GM18951 (cell line): ENCODE measurements at regions not wholly inside any gene's neighbourhood (a gene's known extent, or its start where the extent isn't known, plus 50 kb on each side); places are given as distances from the start of the nearest gene placed in this dataset.
"Not testable (repeated sequence)": the region's sequence is repeated elsewhere in the genome, so short reads cannot be mapped to it uniquely, and the experiment has no call there.

Source experiments
- POLR2A ChIP-seq: IDR thresholded peaks from 4 replicates; pipeline ENCODE4 v1.6.1; 2011; ENCODE audit warnings: mild to moderate bottlenecking; ENCODE audit not compliant: insufficient read length, insufficient read depth; ENCODE audit errors: extremely low read depth
- in situ Hi-C: fragments of 300-500 bp; cut with MboI; formaldehyde crosslinking; loops from one replicate; pipeline ENCODE4 v1.12.0; 2022; ENCODE audit warnings: low sequenced_read_pairs, mixed read lengths, inconsistent platforms; ENCODE audit not compliant: unreplicated experiment

DNA sequence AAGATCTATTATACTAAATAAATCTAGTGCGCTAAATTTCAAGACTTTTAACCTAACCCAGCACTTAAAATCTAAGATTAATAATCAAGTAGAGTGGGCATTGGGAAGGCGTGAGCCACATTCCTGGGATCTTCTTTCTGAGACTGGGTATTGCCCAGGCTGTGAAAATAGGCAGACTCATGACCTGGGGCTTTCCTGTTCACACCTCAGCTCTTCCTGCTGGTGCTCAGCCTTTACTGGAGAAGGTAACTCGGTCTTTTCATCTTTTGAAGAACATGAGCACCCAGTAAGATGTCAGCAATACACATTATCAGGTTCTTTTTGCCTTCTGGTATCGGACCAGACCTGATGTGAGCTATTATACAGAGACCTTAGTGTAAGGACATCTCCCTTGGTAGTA is 500.5 kb downstream of the PLCL1 start:
- no peak for TF ChIP-seq POLR2A
- in situ Hi-C loops: loop anchor here (10.0 to 25.0 kb wide), 2 partner anchors 1180 to 1432 kb away; no protein-coding TSS in a partner anchor

DNA sequence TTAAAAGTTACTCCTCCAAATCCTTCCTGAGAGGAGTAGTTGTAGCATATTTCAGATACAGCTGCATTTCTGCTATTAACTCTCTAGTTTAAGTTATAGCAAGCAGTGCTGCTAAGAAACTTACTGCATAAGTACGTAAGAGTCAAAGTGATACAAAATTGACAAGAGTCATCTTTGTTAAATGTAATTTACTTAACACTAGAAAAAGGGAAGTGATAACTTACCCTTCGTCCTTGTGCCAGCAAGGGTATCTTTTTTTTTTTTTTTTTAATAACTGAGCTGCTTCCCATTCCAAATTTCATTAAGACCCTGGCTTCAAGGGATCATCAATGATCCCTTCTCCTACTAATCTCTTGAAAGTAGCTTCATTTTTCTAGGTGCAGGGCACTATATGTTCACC is 493.0 kb downstream of the PLCL1 start:
- TF ChIP-seq POLR2A: no peak
- in situ Hi-C loops: loop anchor here (25.0 kb wide), 1 partner anchor 485 kb away; the partner anchor contains the start of gene PLCL1

DNA sequence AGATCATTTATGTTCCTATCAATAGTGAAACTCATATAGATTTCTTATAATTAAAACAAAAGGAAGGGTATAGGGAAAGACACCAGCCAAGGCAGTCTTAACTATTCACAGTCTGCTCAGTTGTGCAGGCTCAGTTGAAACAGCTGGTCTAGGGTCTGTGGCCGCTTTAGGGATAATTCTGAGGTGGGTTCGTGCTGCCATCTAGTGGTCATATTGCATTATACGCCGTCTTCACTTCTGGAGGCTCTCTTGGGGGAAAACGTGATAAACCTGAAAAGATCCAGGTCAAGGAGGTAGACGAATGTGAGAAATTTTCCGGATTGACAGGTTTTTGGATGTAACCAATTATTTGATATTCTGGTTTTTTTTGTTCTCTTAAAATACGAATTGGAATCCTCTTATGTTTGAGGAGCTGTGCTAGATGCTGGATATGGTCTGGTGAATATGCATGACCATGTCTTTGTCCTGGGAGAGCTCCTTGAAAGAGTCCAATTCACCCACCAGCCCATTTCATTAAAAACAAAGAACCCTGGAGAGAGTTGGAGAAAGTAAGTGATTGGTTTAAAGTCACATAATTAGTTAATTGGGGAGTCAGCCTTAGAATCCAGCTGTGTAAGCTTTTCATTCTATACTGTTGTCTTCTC is 492.4 kb downstream of the PLCL1 start:
- in situ Hi-C loops: loop anchor here (25.0 kb wide), 1 partner anchor 484 kb away; the partner anchor contains the start of gene PLCL1
- TF ChIP-seq POLR2A: no peak

DNA sequence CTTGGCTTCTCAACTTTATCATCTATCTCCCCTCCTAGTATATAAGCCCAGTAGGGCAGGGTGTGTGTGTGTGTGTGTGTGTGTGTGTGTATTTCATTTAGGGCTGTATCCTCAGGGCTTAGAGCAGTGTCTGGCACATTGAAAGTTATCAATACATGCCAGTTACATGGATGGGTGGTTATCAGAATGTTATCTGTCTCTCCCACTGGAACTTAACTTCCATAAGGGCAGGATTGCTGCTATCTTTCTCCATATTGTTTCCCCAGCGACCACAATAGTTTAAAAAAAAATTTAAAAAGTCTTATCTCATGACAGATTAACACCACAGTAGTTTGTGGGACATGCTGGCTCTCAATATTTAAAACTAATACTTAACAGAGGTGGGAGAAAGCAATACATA is 488.9 kb downstream of the PLCL1 start:
- in situ Hi-C loops: loop anchor here (25.0 kb wide), 1 partner anchor 481 kb away; the partner anchor contains the start of gene PLCL1
- no peak for TF ChIP-seq POLR2A

DNA sequence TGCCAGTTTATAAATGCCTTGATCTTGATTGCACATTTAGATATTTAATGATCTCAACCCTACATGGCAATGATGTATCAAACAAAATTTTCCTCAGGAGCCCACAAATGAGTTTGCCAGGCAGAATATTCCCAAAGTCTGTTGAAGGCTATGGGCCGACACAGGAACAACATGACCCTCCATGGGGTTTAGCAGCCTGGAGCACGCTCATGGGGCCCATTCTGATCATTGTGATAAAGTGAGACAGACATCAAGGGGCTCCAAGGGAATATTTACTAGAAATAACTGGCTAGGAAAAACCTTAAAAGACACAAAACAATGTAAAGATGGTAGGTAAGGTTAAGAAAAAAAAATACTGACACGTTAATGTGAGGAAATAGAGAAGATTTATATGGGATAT is 485.4 kb downstream of the PLCL1 start:
- no peak for TF ChIP-seq POLR2A
- in situ Hi-C loops: loop anchor here (25.0 kb wide), 1 partner anchor 478 kb away; the partner anchor contains the start of gene PLCL1

DNA sequence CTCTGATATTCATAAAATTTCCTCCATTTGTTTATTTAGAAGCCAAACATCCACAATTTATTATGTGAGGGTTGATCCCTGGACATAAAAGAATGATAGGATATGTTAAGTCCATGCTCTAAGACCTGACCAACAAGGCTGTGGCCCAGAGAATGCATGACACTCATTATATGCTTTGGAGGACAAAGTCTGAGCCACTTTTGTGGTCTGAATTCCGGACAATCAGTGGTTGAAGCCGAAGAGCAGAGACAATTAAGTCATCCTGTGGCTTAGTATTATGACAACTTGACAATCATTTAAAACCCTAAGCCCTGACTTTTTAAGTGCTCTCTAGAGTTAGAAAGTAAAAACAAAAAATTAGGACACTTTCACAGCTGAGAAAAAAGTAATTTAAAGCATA is 483.3 kb downstream of the PLCL1 start:
- in situ Hi-C loops: loop anchor here (25.0 kb wide), 1 partner anchor 475 kb away; the partner anchor contains the start of gene PLCL1
- TF ChIP-seq POLR2A: no peak

DNA sequence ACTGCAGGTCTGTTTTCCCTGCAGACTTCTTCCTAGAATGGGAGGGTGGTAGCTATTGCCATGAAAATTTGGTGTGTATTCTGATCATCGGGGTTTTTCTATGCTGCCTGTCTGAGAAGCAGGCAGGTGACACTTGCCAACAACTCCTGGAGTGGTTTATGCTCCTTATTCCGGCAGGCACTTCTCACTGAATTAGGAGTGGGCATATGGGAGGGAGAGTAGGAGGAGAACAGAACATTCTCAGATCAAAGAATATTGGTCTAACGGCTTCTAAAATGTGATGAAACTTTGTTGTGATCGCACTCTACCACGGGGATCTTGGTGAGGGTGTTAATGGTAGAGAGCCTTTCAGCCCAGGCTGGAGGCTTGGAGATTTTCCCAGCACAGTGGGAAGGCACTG is 480.8 kb downstream of the PLCL1 start:
- in situ Hi-C loops: loop anchor here (25.0 kb wide), 1 partner anchor 473 kb away; the partner anchor contains the start of gene PLCL1
- TF ChIP-seq POLR2A: no peak

DNA sequence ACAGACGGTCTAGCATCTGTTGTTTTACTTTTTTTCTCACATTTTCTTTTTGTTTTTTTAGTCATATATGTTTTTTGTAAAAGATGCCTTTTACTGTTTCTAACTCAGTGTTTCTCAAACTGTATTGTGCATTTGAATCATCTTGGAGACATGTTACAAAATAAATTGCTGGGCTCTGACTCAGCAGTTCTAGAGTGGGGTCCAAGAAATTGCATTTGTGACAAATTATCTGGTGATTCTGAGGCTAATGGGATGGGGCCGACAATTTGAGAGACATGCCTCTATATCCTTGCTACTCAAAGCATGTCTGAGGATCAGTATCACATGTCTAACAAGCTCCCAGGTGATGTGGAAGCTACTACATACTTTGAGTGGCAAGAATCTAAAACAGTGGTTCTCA is 478.8 kb downstream of the PLCL1 start:
- in situ Hi-C loops: loop anchor here (25.0 kb wide), 1 partner anchor 471 kb away; the partner anchor contains the start of gene PLCL1
- no peak for TF ChIP-seq POLR2A

DNA sequence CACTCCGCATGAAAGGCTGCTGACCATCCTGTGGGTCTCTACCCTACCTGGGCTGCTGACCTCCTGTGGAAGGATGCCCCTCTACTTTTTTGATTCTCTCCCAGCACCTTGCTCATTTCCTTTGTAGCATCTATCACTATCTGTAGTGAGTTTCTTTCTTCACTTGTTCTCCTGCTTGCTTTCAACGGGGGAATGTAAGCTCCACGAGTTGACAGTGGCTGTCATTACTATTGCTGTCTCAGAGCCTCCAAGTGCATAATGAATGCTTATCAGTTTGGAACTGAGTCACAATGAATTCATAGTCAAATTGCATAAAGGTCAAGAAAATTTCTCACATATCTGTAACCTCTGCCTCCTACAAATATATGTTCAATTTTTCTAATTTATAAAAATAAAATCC is 477.7 kb downstream of the PLCL1 start:
- in situ Hi-C loops: loop anchor here (25.0 kb wide), 1 partner anchor 470 kb away; the partner anchor contains the start of gene PLCL1
- TF ChIP-seq POLR2A: no peak

DNA sequence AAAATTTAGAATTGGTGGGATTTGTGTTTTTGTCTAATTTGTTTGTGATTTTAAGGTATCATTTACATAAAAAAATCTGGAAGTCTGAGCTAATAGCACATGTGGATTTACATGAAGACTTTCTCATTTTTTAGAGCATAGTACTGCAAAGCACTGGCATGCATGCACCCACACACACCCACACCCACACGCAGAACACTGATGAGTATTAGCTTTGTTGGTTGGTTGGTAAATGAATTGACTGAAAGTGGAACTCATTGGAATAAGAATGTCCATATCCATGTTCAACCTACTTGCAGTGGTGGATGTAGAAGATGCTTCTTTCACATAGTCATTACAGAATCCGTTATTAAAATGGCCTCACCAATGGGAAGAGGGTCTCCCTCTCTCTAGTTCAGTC is 475.8 kb downstream of the PLCL1 start:
- in situ Hi-C loops: loop anchor here (25.0 kb wide), 1 partner anchor 468 kb away; the partner anchor contains the start of gene PLCL1
- no peak for TF ChIP-seq POLR2A

DNA sequence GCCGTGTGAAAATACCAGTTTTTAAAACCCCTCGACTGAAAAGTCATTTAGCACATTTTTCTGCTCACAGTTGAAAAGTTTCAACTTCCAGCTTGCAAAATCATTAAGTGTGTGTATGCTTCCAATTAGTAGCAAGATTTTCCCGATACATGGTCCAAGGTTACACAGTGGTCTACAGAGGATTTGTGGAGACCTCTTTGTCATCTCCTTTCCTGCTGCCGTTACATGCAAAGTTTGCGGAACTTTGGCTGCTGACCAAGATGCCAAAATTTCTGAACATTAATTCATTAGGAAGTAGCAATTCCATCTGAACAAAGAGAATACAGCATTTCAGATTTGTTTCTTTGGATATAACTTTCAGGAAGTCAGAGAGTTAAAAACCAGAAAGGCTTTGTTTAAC is 474.6 kb downstream of the PLCL1 start:
- TF ChIP-seq POLR2A: no peak
- in situ Hi-C loops: loop anchor here (25.0 kb wide), 1 partner anchor 467 kb away; the partner anchor contains the start of gene PLCL1

DNA sequence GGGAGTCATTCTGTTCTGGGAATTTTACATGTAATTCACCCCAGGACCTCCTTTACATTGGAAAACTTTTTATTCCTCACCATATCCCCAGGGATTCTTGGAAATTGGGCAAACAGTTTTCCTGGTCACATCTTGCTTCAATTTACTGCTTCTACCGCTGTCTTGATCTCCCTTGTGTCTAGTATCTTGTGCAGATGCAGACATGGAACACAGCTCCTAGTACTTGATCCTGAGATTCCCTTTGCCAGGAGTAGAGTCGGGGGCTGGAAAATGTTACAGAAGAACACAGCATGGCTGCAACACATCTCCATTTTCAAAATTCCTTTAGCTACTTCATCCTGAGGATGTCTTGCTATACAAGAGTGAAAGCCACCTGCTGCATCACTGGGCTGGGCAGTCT is 472.8 kb downstream of the PLCL1 start:
- no peak for TF ChIP-seq POLR2A
- in situ Hi-C loops: loop anchor here (25.0 kb wide), 1 partner anchor 465 kb away; the partner anchor contains the start of gene PLCL1

DNA sequence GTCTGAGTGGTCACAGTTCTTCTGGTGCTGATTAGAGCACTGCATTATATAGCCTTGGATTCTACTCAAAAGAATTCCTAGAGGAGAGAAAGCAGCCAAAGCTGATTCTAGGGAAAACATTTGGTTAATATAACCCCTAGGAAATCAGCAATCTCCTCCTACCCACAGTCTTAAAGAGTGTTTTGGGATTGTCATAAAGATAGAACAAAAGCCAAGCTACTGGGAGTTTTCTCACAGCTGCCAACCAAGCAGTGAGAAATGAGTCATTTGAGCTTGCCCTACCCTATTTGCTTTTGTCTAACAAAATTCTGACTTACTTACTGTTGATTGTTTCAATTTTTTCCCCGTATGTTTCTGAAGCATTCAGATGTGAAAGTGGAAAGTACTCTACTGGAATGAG is 469.3 kb downstream of the PLCL1 start:
- no peak for TF ChIP-seq POLR2A
- in situ Hi-C loops: no loop called here

DNA sequence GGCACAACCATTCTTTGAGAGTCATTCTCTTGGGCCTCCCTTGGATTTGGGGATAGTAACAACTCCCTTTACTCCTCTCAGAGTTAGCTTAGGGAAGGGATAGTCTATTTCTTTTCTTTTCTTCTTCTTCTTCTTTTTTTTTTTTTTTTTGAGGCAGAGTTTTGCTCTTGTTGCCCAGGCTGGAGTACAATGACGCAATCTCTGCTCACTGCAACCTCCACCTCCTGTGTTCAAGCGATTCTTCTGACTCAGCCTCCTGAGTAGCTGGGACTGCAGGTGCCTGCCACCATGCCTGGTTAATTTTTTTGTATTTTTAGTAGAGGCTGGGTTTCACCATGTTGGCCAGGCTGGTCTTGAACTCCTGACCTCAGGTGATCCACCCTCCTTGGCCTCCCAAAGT is 465.8 kb downstream of the PLCL1 start:
- in situ Hi-C loops: not testable (repeated sequence)
